C1 segment of cervical spinal cord (tissue), 14 donors: ENCODE measurements at regions not wholly inside any gene's neighbourhood (a gene's known extent, or its start where the extent isn't known, plus 50 kb on each side); places are given as distances from the start of the nearest gene placed in this dataset.

Experiments
- DNase-seq, 14 donors: peaks; one replicate each; lab custom pipeline; 2025; lab: John Stamatoyannopoulos, UW

- DNase-seq = no peak
Measured at GRCh38 chr13:83601539-83601938, 280.7 kb downstream of the SLITRK1 start.

GRCh38 chr13:83592095-83592494 lies 290.2 kb downstream of the SLITRK1 start:
- no peak for DNase-seq

GRCh38 chr13:83589814-83590213 lies 292.5 kb downstream of the SLITRK1 start:
- DNase-seq = no peak

GRCh38 chr13:83577183-83577582 lies 305.1 kb downstream of the SLITRK1 start:
- no peak for DNase-seq

GRCh38 chr13:83568019-83568418 lies 314.3 kb downstream of the SLITRK1 start:
- DNase-seq = no peak

GRCh38 chr13:83563499-83563898 lies 318.8 kb downstream of the SLITRK1 start:
- no peak for DNase-seq

- no peak for DNase-seq
Measured at GRCh38 chr13:83557845-83558244, 324.4 kb downstream of the SLITRK1 start.

GRCh38 chr13:83549671-83550070 lies 332.6 kb downstream of the SLITRK1 start:
- DNase-seq = no peak

GRCh38 chr13:83547043-83547442 lies 335.2 kb downstream of the SLITRK1 start:
- no peak for DNase-seq

- DNase-seq = no peak
Measured at GRCh38 chr13:83546476-83546875, 335.8 kb downstream of the SLITRK1 start.

GRCh38 chr13:83538636-83539035 lies 343.6 kb downstream of the SLITRK1 start:
- no peak for DNase-seq

GRCh38 chr13:83536941-83537340 lies 345.3 kb downstream of the SLITRK1 start:
- DNase-seq = no peak

GRCh38 chr13:83536153-83536552 lies 346.1 kb downstream of the SLITRK1 start:
- DNase-seq = no peak

- no peak for DNase-seq
Measured at GRCh38 chr13:83532809-83533208, 349.5 kb downstream of the SLITRK1 start.

GRCh38 chr13:83531022-83531421 lies 351.3 kb downstream of the SLITRK1 start:
- DNase-seq = no peak

GRCh38 chr13:83516781-83517180 lies 365.5 kb downstream of the SLITRK1 start:
- DNase-seq = no peak

- DNase-seq = no peak
Measured at GRCh38 chr13:83515268-83516015, 366.8 kb downstream of the SLITRK1 start.

GRCh38 chr13:83508771-83509301 lies 373.4 kb downstream of the SLITRK1 start:
- DNase-seq = no peak

GRCh38 chr13:83503424-83503823 lies 378.9 kb downstream of the SLITRK1 start:
- no peak for DNase-seq

GRCh38 chr13:83499286-83499685 lies 383.0 kb downstream of the SLITRK1 start:
- no peak for DNase-seq

- DNase-seq = no peak
Measured at GRCh38 chr13:83498481-83499190, 383.6 kb downstream of the SLITRK1 start.

- DNase-seq = no peak
Measured at GRCh38 chr13:83498045-83498444, 384.2 kb downstream of the SLITRK1 start.

- no peak for DNase-seq
Measured at GRCh38 chr13:83496501-83496900, 385.8 kb downstream of the SLITRK1 start.
